ENCODE measurements at regions not wholly inside any gene's neighbourhood (a gene's known extent, or its start where the extent isn't known, plus 50 kb on each side); places are given as distances from the start of the nearest gene placed in this dataset.

GRCh38 chr1:82044111-82044510, 243.4 kb downstream of the ADGRL2 start:
- TF ChIP-seq CTCF (IDR thresholded peaks at IDR 0.05): no peak
- TF ChIP-seq POLR2A (IDR thresholded peaks at IDR 0.05): no peak

Measured in Peyer's patch (tissue), 4 donors.